ENCODE measurements at regions not wholly inside any gene's neighbourhood (a gene's known extent, or its start where the extent isn't known, plus 50 kb on each side); places are given as distances from the start of the nearest gene placed in this dataset.

DNA sequence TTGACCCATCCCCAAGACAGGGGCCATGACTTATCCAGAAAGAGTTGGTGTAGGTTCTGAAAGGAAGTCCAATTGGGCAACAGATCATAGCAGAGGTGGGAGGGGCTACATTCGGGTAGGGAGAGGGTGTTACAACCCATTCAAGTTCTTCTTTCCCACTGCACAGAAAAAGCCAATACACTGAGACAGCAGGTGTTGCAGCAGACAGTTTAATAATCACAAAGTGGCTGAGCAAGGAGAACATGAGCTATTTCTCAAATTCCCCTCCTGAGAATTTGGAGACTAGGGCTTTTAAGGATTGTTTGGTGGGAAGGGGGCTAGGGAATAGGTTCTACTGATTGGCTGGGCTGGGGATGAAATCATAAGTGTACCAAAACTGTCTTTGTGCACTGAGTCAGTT, 328.4 kb upstream of the POU3F1 start:
- no peak for DNase-seq

DNA sequence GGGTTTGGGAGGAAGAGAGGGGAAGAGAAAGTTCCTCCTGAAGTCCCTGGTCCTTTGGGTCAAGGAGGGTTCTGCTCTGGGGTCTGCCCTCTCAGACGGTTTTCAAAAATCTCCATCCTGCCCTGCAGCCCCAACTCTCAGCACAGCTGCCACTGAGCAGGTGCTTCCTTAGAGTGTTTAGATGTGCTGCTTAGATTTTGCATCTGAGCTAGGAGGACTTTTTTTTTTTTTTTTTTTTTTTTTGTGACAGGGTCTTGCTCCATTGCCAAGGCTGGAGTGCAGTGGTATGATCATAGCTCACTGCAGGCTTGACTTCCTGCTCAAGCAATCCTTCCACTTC, 324.9 kb upstream of the POU3F1 start:
- no peak for DNase-seq

GRCh38 chr1:38370716-38371504, 324.3 kb upstream of the POU3F1 start:
- DNase-seq, result no peak

DNA sequence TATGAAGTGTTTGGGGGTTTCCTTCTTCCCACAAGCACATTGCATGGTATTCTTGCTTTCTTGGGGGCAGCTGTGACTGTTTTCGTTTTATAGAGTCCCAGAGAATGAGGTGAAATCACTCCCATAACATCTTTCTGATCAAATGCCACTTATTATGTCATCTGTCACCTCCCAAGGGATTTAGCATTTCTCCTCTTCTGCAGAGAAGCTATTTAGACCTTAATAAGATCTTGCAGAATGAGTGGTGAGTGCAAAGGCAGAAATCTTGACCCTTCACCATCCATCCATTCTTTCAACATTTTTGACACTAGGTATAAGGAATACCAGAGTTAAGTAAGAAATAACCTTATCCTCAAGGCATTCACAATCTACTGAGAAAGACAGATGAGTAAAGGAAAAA, 318.6 kb upstream of the POU3F1 start:
- DNase-seq, result no peak

GRCh38 chr1:38361566-38361965, 315.0 kb upstream of the POU3F1 start:
- DNase-seq, result no peak

- no peak for DNase-seq
These were observed 314.2 kb upstream of the POU3F1 start for GRCh38 chr1:38360807-38361206.

DNA sequence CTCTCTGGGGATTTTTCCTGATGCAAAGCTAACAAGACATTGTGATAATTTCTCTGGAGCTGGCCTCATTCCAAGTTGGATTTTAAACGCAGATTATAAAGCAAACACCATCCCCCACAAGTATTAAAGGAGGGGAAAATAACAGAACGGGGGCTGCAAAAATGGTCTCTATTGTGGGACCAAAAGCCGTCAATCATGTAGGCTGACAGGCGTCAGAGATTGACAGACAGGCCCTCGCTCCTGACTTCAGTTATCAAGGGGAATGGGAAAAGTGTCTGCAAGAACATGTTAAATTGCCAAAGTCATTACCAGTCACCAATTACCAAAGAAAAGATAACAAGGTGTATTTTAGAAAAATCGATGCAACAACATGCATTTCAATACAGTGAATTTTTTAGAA, 307.4 kb upstream of the POU3F1 start:
- DNase-seq, result no peak

GRCh38 chr1:38352869-38353268, 306.3 kb upstream of the POU3F1 start:
- DNase-seq, result no peak

DNA sequence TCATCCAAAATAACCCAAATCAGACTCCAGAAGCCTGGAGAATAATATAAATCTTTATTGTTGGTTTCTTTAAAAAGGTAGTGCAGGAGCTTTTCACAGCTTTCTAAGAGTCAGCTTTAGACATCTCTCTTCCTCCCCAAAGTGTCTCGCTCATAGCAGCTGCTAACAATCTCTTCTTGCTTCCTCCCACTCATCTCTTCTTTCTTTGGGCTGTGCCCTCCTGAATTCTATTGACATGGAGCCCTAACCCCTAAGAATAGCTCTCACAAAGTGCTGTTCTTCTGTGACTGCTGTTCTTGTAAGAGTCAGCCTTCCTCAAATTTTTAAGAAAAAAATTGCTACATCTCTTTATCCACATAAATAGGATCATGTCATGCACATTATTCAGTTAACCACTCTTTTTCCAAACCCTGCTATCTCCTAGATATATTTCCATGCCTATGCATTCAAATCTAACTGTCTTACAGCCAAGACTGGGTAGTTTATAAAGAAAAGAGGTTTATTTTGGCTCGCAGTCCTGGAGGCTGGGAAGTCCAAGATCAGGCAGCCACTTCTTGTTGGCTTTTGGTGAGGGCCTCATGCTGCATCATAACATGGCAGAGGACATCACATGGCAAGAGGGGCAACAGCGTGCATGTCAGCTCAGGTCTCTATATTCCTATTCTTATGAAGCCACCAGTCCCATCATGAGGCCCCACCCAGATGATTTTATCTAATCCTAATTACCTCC, 301.0 kb upstream of the POU3F1 start:
- DNase-seq, result no peak

GRCh38 chr1:38344716-38345115, 298.1 kb upstream of the POU3F1 start:
- DNase-seq, result peak; percentile 69

DNA sequence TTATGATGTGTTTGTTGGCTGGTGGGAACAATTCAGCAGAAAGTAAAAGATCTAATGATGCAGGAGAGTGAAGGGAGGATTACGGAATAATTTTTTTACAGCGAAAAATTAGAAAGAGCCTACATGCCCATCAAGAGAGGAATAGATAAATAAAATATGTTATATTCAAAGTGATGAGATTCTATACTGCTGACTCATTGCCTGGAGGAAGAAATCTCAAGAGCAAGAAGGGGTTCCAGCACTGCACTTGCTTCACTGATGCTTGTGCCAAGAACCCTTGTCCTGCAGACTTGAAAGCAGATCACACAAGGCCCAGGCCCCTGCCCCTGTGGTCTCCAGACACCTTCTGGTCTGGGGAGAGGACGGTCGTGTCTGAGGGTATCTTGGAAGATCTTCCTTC, 295.1 kb upstream of the POU3F1 start:
- no peak for DNase-seq

DNA sequence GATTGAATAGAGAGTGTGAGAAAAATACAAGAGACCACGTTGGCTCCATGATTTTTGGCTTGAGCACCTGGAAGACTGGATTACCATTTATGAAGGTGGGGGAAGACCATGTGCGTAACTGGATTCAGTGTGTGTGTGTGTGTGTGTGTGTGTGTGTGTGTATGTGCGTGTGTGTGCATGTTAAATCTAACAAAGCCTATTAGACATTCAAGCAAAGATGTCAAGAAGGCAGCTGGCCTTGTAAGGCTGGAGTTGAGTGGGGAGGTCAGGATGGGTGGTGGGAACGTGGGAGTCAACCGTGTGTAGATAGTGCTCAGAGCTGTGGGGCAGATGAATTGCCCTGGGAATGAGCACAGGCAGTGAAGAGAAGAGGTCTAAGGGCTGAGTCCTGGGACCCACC, 293.8 kb upstream of the POU3F1 start:
- no peak for DNase-seq

DNA sequence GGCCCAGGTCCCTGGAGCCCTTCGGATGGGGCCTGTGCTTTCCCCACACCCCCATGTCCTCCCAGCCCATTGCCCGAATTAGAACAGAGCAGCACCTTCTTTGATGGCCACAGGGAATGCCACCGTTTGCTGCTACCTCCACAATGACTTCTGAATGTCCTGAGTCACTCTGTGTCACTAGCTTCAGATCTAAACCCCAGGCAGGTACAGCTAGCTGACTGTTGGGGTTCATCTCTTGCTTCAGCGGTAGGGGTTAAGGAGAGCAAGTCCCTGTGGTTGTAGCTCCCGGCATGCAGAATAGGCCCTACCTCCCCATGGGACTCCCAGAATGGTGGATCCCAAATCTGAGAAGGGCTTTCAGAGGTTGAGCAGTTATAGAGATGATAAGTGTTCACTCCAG, 291.1 kb upstream of the POU3F1 start:
- DNase-seq, result no peak

DNA sequence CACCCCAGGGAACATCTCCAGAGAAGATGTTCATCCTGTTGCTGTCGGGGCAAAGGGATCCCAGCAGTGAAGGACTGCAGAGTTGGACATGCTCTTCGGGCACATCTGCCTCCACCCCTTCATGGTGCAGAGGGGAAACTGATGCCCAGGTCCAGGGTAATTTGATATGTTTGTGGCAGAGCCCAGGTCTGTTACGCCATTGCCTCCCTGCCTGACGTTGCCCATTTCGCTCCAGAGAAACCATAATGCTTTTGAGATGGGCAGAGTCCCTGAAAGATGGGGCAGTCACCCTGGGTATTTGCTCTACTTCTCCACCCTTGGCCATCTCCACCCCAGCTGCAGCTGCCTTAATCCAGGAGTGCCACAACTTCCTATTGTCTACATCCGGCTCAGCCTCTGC, 290.4 kb upstream of the POU3F1 start:
- no peak for DNase-seq

GRCh38 chr1:38336301-38336923, 289.8 kb upstream of the POU3F1 start:
- DNase-seq, result no peak

- peak; percentile 15 for DNase-seq
These were observed 288.5 kb upstream of the POU3F1 start for GRCh38 chr1:38334930-38335592.

DNA sequence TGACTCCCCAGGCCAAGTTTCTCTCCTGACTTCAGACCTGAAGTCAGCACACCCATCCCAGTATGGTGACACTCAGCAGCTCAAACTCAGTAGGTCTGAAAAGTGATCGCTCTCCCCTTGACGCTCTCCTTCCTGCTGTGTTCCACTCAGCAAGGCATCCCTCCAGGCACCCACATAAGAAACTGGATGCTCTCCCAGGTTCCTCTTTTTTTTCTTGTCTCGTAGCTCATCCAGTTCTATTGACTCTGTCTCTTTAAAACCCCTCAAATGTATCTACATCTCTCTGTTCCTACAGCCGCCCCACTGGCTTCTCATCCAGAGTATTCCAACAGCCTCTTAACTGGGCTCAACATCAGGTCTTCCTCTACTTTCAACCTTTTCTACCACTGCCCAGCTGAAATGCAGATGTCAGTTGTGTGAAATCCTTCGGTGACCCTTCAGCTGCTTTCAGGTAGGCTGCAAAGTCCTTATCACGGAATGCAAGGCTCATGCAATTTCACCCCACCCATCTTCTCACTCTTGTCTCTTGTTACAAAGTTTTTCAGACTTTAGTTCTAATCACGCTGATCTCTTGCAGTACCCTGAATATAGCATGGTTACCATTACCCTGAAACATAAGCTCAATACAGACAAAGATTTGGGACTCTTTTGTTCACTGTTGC, 286.2 kb upstream of the POU3F1 start:
- no peak for DNase-seq

DNA sequence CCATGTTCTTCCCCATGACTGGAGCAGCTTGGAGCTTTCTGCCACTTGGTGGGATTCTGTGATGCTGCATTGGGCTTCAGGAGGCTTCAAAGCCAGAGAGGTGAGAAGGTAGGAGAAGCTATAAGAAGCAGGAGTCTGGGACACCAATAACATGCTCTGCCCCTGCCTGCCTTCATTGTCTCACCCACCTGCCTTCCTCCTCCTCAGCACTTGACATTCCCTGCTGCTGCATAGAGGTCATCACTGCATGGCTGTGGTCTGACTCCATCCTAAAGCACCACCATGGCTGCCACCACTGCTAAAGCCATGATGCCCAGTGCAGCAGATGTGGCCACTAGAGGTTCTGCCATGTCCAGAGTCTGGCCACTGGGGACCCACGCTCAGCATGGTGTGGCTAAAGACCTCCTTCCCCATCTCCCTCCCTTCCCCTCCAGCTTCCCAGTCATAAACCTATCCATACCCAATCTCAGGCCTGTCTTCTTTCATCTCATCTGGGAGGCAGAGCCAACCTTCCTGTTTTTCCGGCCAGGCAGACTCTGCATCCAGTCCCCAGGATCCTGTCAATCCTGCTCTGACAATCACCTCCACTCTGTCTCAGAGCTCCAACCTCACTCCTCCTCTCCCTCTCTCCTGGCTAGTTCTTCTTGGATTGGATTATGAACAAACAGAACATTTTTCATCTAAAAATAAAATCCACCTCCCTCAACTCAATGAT, 285.1 kb upstream of the POU3F1 start:
- DNase-seq, result no peak

DNA sequence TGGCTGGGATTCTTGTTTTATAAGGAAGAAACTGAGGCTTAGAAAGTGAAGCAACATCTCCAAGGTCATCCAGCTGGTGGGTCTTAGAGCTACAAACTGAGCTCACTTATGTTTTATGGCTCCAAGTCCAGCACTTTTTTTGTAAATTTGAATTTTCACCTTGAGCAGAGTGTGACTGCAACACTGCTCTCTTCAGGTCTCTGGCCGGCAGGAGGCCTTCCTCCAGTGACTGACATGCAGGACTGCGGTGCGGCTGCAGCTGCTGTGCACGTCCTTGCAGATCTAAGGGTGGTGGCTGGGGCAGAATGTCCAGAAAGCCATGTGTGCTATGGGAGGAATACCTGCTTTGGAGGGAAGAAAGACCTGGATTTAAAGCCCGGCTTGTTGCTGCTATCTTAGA, 284.2 kb upstream of the POU3F1 start:
- DNase-seq, result no peak

GRCh38 chr1:38329644-38330043, 283.1 kb upstream of the POU3F1 start:
- DNase-seq, result no peak

DNA sequence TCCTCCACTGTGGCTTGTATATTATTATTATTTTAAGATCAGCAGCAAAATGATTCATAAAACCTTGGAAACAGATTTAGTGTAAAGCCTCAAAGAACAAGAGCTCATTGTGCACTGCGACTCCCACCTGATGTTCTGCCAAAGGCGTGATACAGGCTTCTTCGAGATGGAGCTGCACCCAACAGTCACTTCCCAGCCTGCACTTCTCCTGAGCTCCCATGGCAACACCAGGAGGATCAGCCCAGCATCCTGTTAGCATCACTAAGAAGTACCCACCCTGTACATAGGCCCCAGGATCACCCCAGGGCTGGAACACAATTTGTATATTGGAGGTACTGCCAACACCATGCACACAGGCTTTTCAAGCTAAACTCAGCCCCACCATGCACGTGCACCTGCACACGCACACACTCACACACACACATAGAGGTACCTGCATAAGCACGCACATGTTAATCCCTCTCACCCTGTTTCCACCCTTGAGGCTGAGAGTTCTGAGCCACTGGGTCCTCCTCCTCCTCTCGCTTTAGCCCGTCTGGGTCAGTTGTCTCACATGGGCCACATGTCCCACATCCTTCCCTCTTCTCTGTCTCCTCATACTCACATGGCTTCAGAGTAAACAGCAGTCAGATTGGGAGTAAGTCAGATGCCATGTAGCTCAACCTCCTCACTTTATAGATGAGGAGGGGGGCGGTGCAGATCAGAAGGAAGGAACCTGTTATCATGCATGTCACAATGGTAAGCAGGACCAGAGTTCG, 281.9 kb upstream of the POU3F1 start:
- no peak for DNase-seq

- DNase-seq, result no peak
These were observed 281.0 kb upstream of the POU3F1 start for GRCh38 chr1:38327559-38327973.
